ENCODE measurements at regions not wholly inside any gene's neighbourhood (a gene's known extent, or its start where the extent isn't known, plus 50 kb on each side); places are given as distances from the start of the nearest gene placed in this dataset.

DNA sequence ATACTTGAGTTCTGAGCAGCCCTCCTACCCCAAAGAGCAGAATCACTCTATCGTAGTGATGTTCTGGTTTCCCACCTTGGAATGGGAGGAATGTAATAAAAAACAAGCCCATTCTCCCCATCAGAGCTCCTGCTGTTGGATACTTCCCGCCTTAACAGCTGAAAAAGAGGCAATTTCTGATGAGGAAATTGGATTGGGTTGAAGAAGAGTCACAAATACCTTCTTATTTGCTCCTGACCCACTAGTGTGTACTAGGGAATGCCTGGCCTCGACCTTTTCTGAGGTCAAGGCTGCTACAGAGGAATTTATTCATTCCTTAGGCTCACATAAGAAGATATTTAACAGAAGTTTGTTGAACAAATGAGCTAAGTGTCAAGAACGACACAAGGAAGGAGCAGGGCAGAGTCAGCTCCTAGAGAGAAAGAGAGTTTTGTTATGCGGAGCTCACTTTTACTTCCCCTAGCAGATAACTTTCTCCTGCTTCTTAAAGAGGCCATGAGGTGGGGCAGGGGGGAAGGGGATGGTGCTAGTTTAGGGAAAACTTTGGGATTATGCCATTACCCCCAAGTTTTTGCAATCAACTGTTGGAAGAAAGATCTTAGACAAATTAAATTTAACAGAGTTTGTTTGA is 273.8 kb upstream of the CLNK start:
- TF ChIP-seq, protein P1, sequence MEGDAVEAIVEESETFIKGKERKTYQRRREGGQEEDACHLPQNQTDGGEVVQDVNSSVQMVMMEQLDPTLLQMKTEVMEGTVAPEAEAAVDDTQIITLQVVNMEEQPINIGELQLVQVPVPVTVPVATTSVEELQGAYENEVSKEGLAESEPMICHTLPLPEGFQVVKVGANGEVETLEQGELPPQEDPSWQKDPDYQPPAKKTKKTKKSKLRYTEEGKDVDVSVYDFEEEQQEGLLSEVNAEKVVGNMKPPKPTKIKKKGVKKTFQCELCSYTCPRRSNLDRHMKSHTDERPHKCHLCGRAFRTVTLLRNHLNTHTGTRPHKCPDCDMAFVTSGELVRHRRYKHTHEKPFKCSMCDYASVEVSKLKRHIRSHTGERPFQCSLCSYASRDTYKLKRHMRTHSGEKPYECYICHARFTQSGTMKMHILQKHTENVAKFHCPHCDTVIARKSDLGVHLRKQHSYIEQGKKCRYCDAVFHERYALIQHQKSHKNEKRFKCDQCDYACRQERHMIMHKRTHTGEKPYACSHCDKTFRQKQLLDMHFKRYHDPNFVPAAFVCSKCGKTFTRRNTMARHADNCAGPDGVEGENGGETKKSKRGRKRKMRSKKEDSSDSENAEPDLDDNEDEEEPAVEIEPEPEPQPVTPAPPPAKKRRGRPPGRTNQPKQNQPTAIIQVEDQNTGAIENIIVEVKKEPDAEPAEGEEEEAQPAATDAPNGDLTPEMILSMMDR (IDR thresholded peaks at IDR 0.05): no peak
- no peak for TF ChIP-seq POLR2A (IDR thresholded peaks at IDR 0.05)

All from tibial nerve (tissue), 3 donors.